HUES6 (cell line): ENCODE measurements at regions not wholly inside any gene's neighbourhood (a gene's known extent, or its start where the extent isn't known, plus 50 kb on each side); places are given as distances from the start of the nearest gene placed in this dataset.

Source experiments
- H3K27ac ChIP-seq: 2 replicates; pipeline ENCODE4 v1.7.0; 2013; ENCODE audit warnings: low read depth, mild to moderate bottlenecking, low read length, inconsistent platforms
- H3K27me3 ChIP-seq: 2 replicates; pipeline ENCODE4 v1.6.1; 2013; ENCODE audit warnings: low read length; ENCODE audit not compliant: control insufficient read depth, insufficient read depth
- H3K36me3 ChIP-seq: 2 replicates; pipeline ENCODE4 v1.6.1; 2013; ENCODE audit warnings: low read length; ENCODE audit not compliant: control insufficient read depth, insufficient read depth
- H3K4me1 ChIP-seq: 2 replicates; pipeline ENCODE4 v1.6.1; 2013; ENCODE audit warnings: low read length; ENCODE audit not compliant: control insufficient read depth, insufficient read depth
- H3K4me3 ChIP-seq: 2 replicates; pipeline ENCODE4 v1.5.1; 2013; ENCODE audit warnings: low read depth, low read length
- H3K9ac ChIP-seq: one replicate; pipeline ENCODE4 v1.6.1; 2013; ENCODE audit warnings: mild to moderate bottlenecking, low read length
- H3K9me3 ChIP-seq: 2 replicates; pipeline ENCODE4 v1.6.1; 2013; ENCODE audit warnings: low read depth, low read length; ENCODE audit not compliant: control insufficient read depth, insufficient read depth

- H3K9me3 ChIP-seq = no peaks in the 10 kb centered on the region
- no peaks in the 10 kb centered on the region for H3K36me3 ChIP-seq
- no peak overlapping the region for H3K4me3 ChIP-seq
- H3K27me3 ChIP-seq = no peaks in the 10 kb centered on the region
- no peak overlapping the region for H3K9ac ChIP-seq
- no peak overlapping the region for H3K27ac ChIP-seq
- 0 out of 2 replicates have a peak, but pooled peaks cover 3% of the 10 kb centered on the region for H3K4me1 ChIP-seq
These were observed 119.7 kb upstream of the RPS23 start for GRCh38 chr5:82397741-82398320.

DNA sequence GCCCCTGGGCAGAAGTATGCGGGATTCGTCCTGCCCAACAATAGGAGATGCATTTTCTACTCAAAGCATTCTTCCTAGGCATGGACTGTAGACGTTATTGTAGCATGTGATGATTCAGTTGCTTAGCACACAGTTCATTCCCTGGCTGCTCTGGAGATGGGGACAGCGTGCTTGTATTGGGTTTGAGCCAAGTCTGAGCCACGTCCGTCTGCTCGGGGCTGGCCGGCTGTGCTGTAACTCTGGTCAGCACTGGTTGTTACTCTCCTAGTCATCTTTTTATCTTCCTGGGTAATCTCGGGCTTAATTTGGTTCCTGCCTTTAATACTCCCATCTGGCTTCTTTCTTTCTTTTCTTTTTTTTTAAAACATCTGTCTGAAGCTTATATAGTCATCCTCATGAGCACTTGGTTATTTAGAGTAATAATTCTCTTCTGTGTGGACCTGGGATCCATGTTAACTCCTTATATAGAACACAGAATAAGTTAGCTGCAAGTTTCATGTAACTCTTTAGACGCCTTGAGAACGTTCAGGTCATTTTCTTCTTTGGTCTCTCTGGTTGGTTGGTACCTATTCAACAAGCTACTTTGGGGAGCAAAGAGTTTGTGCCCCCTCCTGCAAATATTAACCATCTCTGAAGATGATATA, 118.8 kb upstream of the RPS23 start:
- H3K36me3 ChIP-seq = no peaks in the 10 kb centered on the region
- 0 out of 2 replicates have a peak, but pooled peaks cover 3% of the 10 kb centered on the region for H3K4me1 ChIP-seq
- no peaks in the 10 kb centered on the region for H3K9me3 ChIP-seq
- no peak overlapping the region for H3K27ac ChIP-seq
- no peak overlapping the region for H3K9ac ChIP-seq
- no peaks in the 10 kb centered on the region for H3K27me3 ChIP-seq
- no peak overlapping the region for H3K4me3 ChIP-seq

DNA sequence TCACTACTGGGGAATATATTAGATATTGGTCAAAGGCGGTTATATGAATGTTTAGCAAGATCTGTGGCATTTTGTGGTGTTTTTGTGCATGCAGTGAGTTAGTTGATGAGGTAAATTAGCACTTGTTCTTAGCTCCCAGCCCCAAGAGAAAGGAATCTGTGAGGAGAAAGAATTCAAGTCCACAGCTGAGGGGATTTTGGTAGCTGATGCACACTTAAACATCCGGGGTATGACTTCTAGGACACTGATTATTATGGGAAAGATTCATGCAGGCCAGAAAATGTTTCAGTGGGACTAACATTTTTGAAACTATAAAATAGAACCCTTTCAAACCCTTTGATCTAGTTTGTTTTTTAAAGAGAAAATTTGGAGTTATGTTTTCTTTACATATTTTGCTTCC, 118.2 kb upstream of the RPS23 start:
- Histone ChIP-seq H3K4me3 (no peak overlapping the region), H3K27ac (no peak overlapping the region), H3K4me1 (0 out of 2 replicates have a peak, but pooled peaks cover 3% of the 10 kb centered on the region), H3K27me3 (no peaks in the 10 kb centered on the region), H3K9me3 (no peaks in the 10 kb centered on the region), H3K36me3 (no peaks in the 10 kb centered on the region), H3K9ac (no peak overlapping the region)

DNA sequence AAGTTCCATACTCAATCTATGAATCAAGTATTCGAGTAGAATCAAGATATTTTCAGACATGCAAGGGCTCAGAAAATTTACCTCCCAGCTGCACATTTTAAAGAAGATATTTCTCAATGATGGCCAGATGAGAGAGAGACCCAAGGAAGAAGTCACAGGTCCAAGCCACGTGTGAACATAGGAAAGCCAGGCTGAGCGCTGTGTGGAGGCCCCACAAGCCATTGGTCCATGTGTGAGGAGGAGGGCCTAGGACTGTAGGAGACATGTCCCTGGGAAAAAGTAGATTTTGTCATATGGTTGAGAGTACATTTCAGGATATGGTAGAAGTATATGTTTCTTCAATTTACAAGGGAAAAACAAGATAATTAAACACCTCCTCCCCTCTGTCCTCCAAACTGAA, 115.8 kb upstream of the RPS23 start:
- Histone ChIP-seq H3K4me3 (no peak overlapping the region), H3K9ac (no peak overlapping the region), H3K36me3 (no peaks in the 10 kb centered on the region), H3K27me3 (no peaks in the 10 kb centered on the region), H3K9me3 (no peaks in the 10 kb centered on the region), H3K27ac (no peak overlapping the region), H3K4me1 (0 out of 2 replicates have a peak, but pooled peaks cover 6% of the 10 kb centered on the region)

GRCh38 chr5:82390088-82390487, 111.9 kb upstream of the RPS23 start:
- H3K9me3 ChIP-seq = no peaks in the 10 kb centered on the region
- H3K4me3 ChIP-seq = no peak overlapping the region
- no peak overlapping the region for H3K27ac ChIP-seq
- H3K9ac ChIP-seq = no peak overlapping the region
- no peaks in the 10 kb centered on the region for H3K36me3 ChIP-seq
- peaks cover 25% of the 10 kb centered on the region; the same call in 1 of the 2 replicates for H3K4me1 ChIP-seq
- no peaks in the 10 kb centered on the region for H3K27me3 ChIP-seq

GRCh38 chr5:82389347-82389746, 111.2 kb upstream of the RPS23 start:
- Histone ChIP-seq H3K4me3 (no peak overlapping the region), H3K9me3 (no peaks in the 10 kb centered on the region), H3K27ac (no peak overlapping the region), H3K36me3 (no peaks in the 10 kb centered on the region), H3K4me1 (peaks cover 25% of the 10 kb centered on the region; the same call in 1 of the 2 replicates), H3K27me3 (no peaks in the 10 kb centered on the region), H3K9ac (no peak overlapping the region)

- Histone ChIP-seq H3K27me3 (no peaks in the 10 kb centered on the region), H3K27ac (no peak overlapping the region; the same call in 1 of the 2 replicates), H3K36me3 (no peaks in the 10 kb centered on the region), H3K9ac (no peak overlapping the region), H3K4me1 (peaks cover 25% of the 10 kb centered on the region; the same call in 1 of the 2 replicates), H3K9me3 (no peaks in the 10 kb centered on the region), H3K4me3 (no peak overlapping the region)
These were observed 110.0 kb upstream of the RPS23 start for GRCh38 chr5:82388181-82388580.

DNA sequence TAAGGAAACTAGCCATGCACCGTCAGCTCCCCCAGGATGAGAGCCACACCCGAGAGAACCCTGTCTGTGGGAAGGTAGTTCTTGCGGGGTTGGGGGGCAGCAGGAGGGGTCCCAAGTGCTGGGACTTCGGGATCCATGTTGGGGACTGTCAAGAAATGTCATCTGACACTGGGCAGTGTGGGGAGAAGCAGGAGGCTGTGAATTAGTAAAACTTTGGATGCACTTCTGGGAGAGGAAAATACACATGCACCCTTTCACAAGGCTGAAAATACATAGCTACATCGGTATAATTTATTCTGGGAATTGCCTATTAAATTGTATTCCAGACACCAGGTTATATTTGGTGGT, 109.6 kb upstream of the RPS23 start:
- Histone ChIP-seq H3K27me3 (no peaks in the 10 kb centered on the region), H3K27ac (no peak overlapping the region; the same call in 1 of the 2 replicates)

DNA sequence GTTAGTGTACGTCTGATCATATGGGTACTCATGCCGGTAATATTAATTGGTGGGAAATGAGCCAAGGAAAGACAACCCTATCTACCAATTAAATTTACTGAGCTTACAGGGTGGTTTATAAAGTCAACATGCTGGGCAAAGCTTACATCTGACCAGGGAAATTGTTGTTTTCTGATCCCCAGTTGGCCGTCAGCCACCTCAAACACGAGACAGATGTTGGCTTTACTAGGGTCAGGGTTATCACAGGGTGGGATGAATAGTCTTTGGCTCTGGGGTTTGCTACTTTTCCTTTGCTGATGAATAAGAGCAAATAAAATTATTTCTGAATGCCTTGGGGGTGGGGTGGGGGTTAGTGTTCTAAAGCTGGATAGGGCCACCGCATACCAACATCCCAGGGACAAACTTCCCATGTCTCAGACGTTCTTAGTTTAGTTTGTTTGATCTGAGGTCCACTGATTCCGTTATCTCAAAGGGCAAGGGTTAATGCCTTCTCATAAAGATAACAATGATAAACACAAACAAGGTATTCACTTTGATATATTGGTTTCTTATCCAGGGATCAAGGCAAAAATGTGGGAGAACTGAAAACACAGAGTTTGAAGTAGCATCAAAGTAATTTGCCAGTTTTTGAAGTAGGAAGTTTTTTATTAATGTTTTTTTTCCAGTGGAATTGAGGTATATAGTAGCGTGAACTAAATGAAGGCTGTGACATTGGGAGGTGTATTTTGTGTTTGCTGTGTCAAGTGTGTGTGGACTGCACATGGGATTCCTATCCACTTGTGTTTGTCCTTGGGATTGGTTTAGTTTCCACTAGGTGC, 109.1 kb upstream of the RPS23 start:
- no peak overlapping the region; the same call in 1 of the 2 replicates for H3K27ac ChIP-seq
- H3K9me3 ChIP-seq = no peaks in the 10 kb centered on the region
- H3K9ac ChIP-seq = peak overlapping the region; percentile 24
- no peak overlapping the region for H3K4me3 ChIP-seq
- H3K4me1 ChIP-seq = peaks cover 25% of the 10 kb centered on the region; the same call in 1 of the 2 replicates
- H3K36me3 ChIP-seq = no peaks in the 10 kb centered on the region
- H3K27me3 ChIP-seq = no peaks in the 10 kb centered on the region

More for the DNA sequence above, 109.6 kb upstream of the RPS23 start:
- Histone ChIP-seq H3K4me1 (peaks cover 25% of the 10 kb centered on the region; the same call in 1 of the 2 replicates), H3K4me3 (no peak overlapping the region), H3K9me3 (no peaks in the 10 kb centered on the region), H3K9ac (no peak overlapping the region), H3K36me3 (no peaks in the 10 kb centered on the region)

- H3K9me3 ChIP-seq = no peaks in the 10 kb centered on the region
- H3K27me3 ChIP-seq = no peaks in the 10 kb centered on the region
- peak overlapping the region; percentile 24 for H3K9ac ChIP-seq
- no peak overlapping the region; the same call in 1 of the 2 replicates for H3K27ac ChIP-seq
- H3K36me3 ChIP-seq = no peaks in the 10 kb centered on the region
- H3K4me3 ChIP-seq = no peak overlapping the region
- peaks cover 25% of the 10 kb centered on the region; the same call in 1 of the 2 replicates for H3K4me1 ChIP-seq
These were observed 108.4 kb upstream of the RPS23 start for GRCh38 chr5:82386576-82386975.
